ENCODE measurements at regions not wholly inside any gene's neighbourhood (a gene's known extent, or its start where the extent isn't known, plus 50 kb on each side); places are given as distances from the start of the nearest gene placed in this dataset.

GRCh38 chr12:47610686-47611252 lies 95.1 kb downstream of the RPAP3 start:
- TF ChIP-seq FOXM1 (CRISPR knock-in tag; IDR thresholded peaks at IDR 0.05), result no peak
- TF ChIP-seq PITX1 (CRISPR knock-in tag; IDR thresholded peaks at IDR 0.05), result no peak
- TF ChIP-seq BRCA1 (CRISPR knock-in tag; IDR thresholded peaks at IDR 0.05), result no peak
- no peak for TF ChIP-seq JUND (CRISPR knock-in tag; IDR thresholded peaks at IDR 0.05)
- no peak for TF ChIP-seq SATB2 (CRISPR knock-in tag; IDR thresholded peaks at IDR 0.05)
- no peak for TF ChIP-seq ZNF121 (CRISPR knock-in tag; IDR thresholded peaks at IDR 0.05)
- no peak for TF ChIP-seq CTCF (CRISPR knock-in tag; IDR thresholded peaks at IDR 0.05)
- TF ChIP-seq PRDM4 (CRISPR knock-in tag; IDR thresholded peaks at IDR 0.05; ENCODE audit: borderline replicate concordance), result no peak
- no peak for TF ChIP-seq SALL1 (CRISPR knock-in tag; IDR thresholded peaks at IDR 0.05)
- no peak for TF ChIP-seq SALL2 (CRISPR knock-in tag; IDR thresholded peaks at IDR 0.05)
- TF ChIP-seq ZNF430 (CRISPR knock-in tag; IDR thresholded peaks at IDR 0.05), result no peak
- no peak for TF ChIP-seq SP2 (CRISPR knock-in tag; IDR thresholded peaks at IDR 0.05)

All from HepG2 (cell line).